Right atrium auricular region (tissue), 2 donors: ENCODE measurements at regions not wholly inside any gene's neighbourhood (a gene's known extent, or its start where the extent isn't known, plus 50 kb on each side); places are given as distances from the start of the nearest gene placed in this dataset.

Experiments
- DNase-seq: peaks from one replicate; pipeline ENCODE4 v3.0.0-alpha.2; 2019; ENCODE audit warnings: low spot score
- H3K27ac ChIP-seq, 2 donors: fragments of 200-600 bp; sonication (generic); 1 replicate in 1 of 2; 2 replicates in 1 of 2; pipeline ENCODE4 v1.5.1; 2016 to 2019
- H3K27me3 ChIP-seq, 2 donors: fragments of 200-600 bp; sonication (generic); one replicate each; pipeline versions ENCODE4 v1.5.1 to v1.6.0; 2017 to 2019
- H3K36me3 ChIP-seq: fragments of 200-600 bp; sonication (generic); one replicate; pipeline ENCODE4 v1.5.1; 2016
- H3K4me1 ChIP-seq, 2 donors: fragments of 200-600 bp; sonication (generic); one replicate each; pipeline versions ENCODE4 v1.5.1 to v1.6.0; 2017 to 2019
- H3K4me3 ChIP-seq, 2 donors: fragments of 200-600 bp; sonication (generic); 1 replicate in 1 of 2; 2 replicates in 1 of 2; pipeline ENCODE4 v1.5.1; 2017 to 2019; ENCODE audit warnings: mild to moderate bottlenecking in 1 of 2, moderate library complexity in 1 of 2
- H3K9me3 ChIP-seq, 2 donors: fragments of 200-600 bp; sonication (generic); one replicate each; pipeline ENCODE4 v1.5.1; 2019
- TF ChIP-seq, protein P1 (sequence below), 2 donors: fragments of 200-600 bp; sonication (generic); IDR thresholded peaks; one replicate each; pipeline ENCODE4 v1.5.1; 2019; ENCODE audit warnings: antibody characterized with exemption in 2 of 2

DNA sequence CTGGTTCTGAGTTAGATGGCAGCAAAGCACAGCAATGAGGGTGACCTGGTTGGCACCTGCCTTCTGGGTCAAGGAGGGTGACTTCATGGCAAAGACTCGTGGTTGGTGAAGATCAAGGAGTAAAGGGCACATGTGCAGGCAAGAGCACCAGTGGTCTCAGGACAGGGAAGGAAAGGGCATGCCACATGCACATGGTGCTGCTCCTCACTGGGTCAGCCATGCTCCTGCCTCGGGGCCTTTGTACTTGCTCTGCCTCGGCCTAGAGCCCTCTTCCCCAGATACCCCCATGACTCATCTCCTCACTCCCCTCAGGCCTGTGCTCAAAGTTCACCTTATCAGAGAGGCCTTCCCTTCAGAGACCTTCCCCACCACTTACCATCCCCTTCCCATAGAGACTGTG is 106.7 kb upstream of the KDM7A start:
- H3K9me3 ChIP-seq, result no peaks in the 10 kb centered on the region
- H3K36me3 ChIP-seq, result no peaks in the 10 kb centered on the region
- H3K4me1 ChIP-seq, result no peaks in the 10 kb centered on the region
- no peak for DNase-seq
- H3K27me3 ChIP-seq, result no peaks in the 10 kb centered on the region
- no peak overlapping the region for H3K4me3 ChIP-seq
- TF ChIP-seq, protein P1, sequence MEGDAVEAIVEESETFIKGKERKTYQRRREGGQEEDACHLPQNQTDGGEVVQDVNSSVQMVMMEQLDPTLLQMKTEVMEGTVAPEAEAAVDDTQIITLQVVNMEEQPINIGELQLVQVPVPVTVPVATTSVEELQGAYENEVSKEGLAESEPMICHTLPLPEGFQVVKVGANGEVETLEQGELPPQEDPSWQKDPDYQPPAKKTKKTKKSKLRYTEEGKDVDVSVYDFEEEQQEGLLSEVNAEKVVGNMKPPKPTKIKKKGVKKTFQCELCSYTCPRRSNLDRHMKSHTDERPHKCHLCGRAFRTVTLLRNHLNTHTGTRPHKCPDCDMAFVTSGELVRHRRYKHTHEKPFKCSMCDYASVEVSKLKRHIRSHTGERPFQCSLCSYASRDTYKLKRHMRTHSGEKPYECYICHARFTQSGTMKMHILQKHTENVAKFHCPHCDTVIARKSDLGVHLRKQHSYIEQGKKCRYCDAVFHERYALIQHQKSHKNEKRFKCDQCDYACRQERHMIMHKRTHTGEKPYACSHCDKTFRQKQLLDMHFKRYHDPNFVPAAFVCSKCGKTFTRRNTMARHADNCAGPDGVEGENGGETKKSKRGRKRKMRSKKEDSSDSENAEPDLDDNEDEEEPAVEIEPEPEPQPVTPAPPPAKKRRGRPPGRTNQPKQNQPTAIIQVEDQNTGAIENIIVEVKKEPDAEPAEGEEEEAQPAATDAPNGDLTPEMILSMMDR (IDR thresholded peaks at IDR 0.05), result no peak
- no peak overlapping the region for H3K27ac ChIP-seq

DNA sequence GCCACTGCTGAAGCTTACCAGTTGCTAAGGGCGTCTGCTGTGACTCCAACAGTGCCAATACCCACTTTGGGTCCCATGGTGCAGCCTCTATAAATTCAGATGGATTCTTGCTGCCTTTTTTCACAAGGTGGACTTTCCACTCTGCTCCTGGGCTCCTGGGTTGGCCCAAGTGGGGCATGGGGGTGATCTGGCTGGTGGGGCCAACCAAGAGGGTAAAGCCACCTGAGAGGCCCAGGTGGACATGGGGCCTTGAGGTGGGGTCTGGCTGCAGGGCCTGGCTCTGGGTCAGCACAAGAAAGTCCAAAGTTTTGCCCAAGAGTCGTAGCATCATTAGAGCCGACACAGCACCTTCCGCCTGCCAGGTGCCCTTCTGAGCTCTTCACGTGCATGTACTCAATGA is 105.2 kb upstream of the KDM7A start:
- no peak overlapping the region for H3K27ac ChIP-seq
- no peak overlapping the region for H3K4me3 ChIP-seq
- H3K36me3 ChIP-seq, result no peaks in the 10 kb centered on the region
- H3K27me3 ChIP-seq, result no peaks in the 10 kb centered on the region
- no peaks in the 10 kb centered on the region for H3K4me1 ChIP-seq
- DNase-seq, result no peak
- TF ChIP-seq, protein P1 (IDR thresholded peaks at IDR 0.05), result no peak
- H3K9me3 ChIP-seq, result no peaks in the 10 kb centered on the region

DNA sequence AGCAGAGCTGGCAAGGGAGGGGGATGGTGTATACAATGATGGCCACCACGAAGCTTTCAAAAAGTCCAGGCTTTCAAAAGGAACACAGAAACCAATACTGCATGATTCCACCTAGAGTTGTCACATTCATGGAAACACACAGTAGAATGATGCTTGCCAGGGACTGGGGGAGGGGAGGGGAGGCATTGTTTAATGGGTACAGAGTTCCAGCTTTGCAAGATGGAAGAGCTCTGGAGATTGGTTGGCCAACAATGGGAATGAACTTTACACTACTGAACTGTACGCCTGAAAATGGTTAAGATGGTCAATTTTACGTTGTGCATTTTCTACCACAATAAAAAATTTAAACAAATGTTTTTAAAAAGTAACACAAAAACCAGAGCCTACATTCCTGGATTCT is 104.5 kb upstream of the KDM7A start:
- Histone ChIP-seq H3K9me3 (no peaks in the 10 kb centered on the region), H3K4me1 (no peaks in the 10 kb centered on the region), H3K27ac (no peak overlapping the region), H3K36me3 (no peaks in the 10 kb centered on the region), H3K4me3 (no peak overlapping the region), H3K27me3 (no peaks in the 10 kb centered on the region)
- no peak for DNase-seq
- TF ChIP-seq, protein P1 (IDR thresholded peaks at IDR 0.05), result no peak

DNA sequence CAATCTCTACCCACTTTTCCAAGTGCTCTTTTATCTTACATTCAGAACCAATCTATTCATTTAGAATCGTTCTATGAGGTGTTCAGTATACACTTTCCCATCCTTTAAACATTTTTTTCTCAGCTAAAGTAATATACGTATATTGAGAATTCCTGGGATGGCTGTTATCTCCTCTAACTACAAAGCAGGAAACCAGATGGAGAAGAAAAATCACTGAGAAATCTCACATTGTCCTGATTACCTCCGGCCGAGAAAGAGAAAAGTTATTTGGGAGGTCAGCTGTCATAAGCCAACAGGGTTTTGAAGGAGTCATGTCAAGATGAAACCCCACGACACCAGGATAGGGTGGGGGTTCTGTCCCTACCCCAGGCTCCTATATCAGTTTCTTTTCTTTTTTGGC is 99.2 kb upstream of the KDM7A start:
- TF ChIP-seq, protein P1 (IDR thresholded peaks at IDR 0.05), result no peak
- no peak for DNase-seq
- Histone ChIP-seq H3K36me3 (no peaks in the 10 kb centered on the region), H3K27me3 (no peaks in the 10 kb centered on the region), H3K27ac (peak overlapping the region in 1 of 2 donors; percentile 4), H3K4me1 (peaks cover 0 to 11% of the 10 kb centered on the region in 2 donors), H3K9me3 (no peaks in the 10 kb centered on the region), H3K4me3 (no peak overlapping the region)

DNA sequence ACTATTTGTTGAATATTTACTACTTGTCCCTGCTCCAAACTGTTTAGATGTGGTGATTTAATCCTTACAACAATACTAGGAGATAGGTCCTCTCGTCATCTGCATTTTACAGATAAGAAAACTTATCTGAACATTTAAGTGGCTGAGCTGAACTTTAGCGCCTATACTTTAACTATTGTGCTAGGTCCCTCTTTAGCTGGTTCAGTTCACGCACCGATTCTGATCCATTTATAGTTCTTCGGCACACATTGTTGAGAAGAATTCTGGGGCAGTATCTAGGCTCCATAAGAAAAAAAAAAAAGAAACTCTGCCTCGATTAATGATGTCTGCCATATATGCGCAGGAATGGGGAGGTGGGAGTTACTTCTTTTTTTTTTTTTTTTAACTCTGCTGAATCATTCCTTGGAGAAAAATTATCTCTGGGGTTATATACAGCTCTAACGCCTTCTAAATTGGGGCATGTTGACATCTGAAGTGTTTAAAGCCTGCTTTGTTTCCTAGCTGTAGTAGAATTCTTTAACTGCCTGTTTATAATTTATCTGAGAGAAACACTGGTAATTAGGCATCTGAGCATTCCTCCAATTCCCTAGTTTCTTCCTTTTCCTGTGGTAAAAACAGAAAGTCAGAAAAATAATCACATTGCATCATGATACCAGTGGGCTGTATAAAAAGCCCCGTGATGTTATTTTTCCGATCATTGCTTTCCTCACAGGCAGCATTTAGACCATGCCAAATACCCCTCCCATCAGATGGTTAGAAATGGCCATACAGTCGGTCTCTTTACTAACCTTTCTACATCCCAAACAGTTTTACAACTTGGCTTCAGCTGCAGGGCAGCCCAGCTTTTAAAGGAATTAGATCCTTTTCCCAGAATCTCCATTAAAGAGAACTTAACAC is 98.5 kb upstream of the KDM7A start:
- H3K36me3 ChIP-seq, result no peaks in the 10 kb centered on the region
- no peaks in the 10 kb centered on the region for H3K27me3 ChIP-seq
- TF ChIP-seq, protein P1 (IDR thresholded peaks at IDR 0.05), result no peak
- peak overlapping the region; percentile 2 to 5 for H3K4me3 ChIP-seq
- H3K27ac ChIP-seq, result peak overlapping the region in 1 of 2 donors; percentile 4
- H3K9me3 ChIP-seq, result no peaks in the 10 kb centered on the region
- no peak for DNase-seq
- peaks cover 0 to 11% of the 10 kb centered on the region in 2 donors for H3K4me1 ChIP-seq
